ENCODE measurements at regions not wholly inside any gene's neighbourhood (a gene's known extent, or its start where the extent isn't known, plus 50 kb on each side); places are given as distances from the start of the nearest gene placed in this dataset.

DNA sequence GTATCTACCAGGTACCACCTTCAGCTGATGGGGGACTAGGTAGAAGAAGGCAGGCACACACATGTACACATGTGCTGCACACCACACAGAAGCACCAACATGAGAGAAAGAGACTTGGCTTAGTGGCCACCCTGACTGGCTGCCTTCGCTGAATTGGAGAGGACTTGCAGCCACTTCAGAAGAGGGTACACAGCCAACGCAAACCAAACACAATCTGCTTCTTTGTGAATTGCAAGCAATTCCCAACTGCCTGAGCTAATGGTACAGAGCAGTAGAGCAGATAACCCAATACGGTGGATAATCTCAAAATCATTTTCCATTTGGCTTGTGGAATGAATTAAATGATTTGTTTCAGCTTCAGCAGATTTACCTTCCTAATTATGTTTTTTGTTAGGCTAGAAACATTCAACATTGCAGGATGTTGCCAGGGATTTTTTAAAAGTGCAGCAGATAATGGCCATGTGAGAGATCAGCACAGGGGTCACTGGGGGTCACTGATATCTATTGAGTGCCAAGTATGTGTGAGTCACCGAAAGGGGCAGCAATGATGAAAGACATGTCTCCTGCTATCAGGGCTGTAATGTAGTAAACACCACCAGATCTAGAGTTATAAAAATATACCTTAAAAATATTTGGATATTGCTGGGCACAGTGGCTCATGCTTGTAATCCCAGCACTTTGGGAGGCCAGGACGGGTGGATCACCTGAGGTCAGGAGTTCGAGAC lies 652.6 kb downstream of the BCL11A start:
- DNase-seq = no peak

DNA sequence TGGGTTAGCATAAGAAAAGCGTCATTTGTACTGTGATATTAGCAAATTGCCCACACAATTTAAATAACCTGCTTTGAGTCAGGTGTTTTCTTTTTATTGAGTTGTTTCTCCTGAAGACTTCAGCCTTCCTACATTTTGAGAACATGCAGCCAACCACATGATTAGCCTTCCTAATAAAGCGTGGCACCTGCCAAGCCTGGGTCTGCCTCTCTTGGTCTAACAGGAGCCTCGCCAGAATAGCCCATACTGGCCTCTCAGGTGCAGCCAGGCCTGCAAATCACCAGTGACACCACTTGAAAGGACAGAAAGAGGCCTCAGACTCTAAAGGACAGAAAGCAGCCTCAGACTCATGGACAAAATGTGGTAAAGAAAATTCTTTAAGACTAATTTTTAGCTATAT lies 653.8 kb downstream of the BCL11A start:
- DNase-seq = no peak

DNA sequence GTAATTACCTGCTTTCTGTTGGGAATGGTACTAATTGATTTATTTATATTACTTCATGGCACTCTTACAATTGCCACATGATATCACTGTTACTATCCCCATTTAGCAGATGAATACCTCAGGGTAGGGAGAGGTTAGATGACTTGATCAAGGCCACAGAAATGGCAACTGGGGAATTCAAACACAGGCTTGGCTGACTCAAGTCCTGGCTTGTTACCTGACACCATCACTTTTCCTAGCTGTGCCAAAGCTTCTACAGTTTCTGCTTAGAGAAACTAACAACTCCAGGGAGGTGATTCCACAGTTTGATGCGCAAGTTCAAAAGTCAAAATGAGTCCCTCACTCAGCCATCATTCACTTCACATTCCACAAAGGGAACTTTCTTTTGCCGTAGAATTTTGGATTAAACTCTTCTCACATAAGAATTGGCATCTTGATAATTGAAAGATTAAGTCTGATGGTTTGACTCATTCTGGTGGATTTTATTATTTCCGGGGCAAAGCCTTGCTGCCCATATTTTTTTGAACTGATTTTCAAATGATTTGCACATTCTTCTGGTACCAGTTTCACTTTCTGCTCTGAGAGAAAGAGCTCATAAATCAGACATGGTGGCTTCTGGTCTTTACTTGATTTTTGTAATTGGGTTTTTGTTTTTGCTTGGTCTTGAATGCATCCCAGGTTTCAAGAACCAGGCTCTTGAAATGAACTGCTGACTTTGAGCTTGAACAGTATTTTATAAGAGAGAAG lies 656.8 kb downstream of the BCL11A start:
- DNase-seq = peak in 1 of 5 experiments; percentile 62

DNA sequence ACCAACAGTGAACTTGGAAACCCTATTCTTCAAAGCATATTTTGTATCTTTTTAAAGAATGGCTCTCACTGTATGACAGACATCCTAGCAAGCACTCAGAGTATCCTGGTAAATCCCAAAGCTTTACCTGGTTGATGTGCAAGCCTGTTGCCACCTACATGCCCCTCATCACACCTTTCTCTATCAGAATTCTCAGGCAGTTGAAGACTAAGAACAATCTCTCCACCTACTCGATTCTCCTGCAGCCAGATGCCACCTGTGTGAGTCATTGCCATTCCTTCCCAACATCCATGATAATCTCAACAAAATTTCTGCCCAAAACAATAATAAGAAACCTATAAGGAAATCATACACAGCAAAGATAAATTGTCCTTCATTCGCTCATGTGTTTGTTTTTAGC lies 659.8 kb downstream of the BCL11A start:
- no peak for DNase-seq

DNA sequence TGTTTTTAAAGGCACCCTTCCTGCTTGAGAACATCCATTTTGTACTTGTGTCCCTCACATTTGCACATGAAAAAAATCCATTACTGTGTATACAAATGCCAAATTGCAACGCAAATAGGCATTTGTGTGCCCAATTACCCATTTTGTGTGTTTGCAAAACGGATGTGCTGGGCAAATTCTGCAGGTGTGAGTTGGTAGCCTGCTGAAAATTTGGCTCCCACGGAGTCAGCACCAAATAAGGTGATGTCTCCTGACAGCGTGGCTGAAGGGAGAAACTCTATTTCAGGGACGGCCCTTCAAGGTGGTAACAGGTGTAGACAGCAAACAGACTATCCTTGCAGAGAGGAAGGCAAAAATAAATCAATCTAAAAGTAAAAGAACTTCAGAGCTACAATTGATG lies 661.1 kb downstream of the BCL11A start:
- no peak for DNase-seq

DNA sequence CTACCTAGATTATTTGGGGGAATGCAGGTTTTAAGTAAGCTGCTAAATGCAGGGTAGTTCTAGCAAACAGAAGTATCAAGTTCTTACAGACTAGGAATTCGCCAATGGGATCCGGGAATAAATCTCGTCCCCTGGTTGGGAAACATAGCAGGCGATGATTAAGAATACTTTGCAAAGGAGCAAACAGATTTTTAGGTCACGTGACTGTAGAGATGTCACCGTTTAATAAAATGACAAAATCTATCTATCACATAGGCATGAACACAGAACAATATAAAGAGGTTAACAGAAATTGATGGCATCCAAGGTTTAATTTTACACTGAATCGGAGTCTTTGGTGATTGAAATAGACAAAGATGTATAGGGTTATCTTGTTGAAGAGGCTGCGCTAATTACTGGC lies 664.1 kb downstream of the BCL11A start:
- DNase-seq = no peak

DNA sequence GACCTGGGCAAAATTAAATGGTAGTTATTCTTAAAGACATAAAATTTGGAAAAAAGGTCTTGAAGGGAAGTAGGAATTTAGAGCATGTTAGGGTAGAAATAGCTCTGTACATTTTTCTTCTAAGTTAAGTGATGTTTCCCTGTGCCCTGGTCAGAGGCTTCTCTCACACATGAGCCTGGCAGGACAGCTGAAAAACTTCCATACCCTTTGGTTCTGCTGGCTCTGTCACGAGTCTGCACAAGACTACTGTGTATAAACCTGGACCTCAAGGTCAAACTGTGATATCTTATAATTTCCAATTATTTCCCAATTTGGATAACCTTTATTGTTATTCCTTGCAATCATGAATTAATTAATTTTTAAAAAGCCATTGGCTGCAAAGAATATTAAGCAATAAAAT lies 664.7 kb downstream of the BCL11A start:
- no peak for DNase-seq

DNA sequence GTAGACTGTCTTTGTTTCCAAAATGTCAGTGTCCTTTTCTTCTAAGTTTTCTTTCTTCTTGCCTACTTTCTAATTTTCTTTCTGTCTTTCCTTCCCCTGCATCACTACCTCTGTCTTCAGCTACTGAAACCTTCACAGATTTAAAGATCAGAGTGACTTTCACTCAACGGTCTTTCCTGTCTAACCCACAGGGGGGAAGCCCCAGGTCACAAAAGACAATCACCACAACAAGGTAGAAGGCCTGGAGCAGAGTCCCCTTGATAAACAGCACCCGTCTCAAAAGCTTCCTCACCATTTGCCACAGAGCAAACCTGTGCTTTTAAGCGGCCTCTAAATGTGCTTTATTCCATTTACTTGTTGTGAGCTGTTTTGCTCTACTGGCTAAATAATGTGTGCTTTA lies 665.4 kb downstream of the BCL11A start:
- DNase-seq = peak in 3 of 5 experiments; percentile 7 to 88 (median 8)

DNA sequence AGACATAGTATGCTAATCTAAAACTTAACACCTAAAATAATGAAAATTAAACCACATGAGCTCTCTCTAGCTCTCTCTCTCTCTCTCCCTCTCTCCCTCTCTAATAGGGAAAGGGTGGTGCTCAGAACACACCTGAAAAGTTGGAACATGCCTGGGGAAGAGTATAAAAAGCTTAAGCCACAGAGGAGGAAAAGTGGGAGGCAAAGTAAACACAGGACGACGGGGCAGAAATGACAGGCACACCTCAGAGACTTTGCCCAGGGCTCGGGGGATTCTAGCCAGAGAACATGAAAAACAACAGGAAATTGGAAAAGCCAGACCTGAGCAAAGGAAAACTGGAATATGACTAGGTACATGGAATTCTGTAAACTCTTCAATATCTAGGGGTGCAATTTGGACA lies 666.1 kb downstream of the BCL11A start:
- DNase-seq = no peak

DNA sequence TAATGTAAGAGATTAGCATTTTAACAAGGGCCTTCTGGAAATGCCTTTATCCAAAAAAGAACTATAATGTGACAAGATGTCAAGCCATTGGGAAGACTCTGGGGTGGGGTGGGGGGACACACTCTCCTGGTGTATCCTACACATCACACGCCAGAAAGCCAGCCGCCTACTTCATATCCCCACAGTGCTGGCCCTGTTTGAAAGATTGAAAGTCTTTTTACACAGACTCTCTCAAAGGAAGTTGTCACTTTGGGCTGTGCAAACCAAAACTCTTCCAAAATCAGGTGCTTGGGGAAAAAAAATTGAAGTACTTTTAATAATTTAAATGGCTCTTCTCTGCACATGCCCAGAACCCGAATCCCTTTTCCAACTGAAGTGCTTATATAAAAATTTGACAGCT lies 666.7 kb downstream of the BCL11A start:
- DNase-seq = no peak

DNA sequence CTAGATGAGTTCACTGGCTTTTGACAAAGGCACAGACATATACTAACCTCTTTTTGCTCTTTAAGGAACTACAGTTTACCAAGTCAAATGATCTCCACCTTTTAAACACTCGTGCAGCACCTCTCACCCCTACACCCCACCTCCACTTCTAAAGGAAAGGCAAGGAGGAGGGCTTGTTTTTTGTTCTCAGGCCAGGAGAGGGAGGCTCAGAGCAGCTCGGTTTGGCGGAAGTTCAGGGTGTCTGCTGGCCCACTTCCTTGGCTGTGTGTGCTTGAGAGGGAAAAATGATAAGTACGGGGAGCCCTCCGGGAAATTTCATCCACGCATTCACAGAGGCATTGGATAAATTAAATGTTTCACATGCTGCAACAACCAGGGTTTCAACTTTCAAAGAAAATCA lies 667.9 kb downstream of the BCL11A start:
- DNase-seq = peak in 1 of 5 experiments; percentile 29

DNA sequence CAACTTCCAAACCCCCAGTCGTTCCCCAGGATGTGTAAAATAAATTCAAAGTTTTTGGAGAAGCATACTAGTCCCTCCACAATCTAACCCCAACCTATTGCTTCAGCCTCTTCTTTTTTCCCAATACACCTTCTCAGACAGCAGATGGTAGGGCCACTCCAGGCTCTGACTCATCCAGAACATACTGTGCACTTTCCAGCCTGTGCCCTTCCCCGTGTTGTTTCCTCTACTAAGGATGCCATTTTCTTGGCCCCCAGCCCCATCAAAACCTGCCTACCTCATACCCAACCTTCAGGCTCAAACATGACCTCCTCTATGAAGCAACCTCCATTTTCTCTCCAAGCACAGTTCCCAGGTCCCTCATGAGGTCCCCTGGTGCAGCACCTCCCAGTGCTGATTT lies 669.3 kb downstream of the BCL11A start:
- DNase-seq = no peak

DNA sequence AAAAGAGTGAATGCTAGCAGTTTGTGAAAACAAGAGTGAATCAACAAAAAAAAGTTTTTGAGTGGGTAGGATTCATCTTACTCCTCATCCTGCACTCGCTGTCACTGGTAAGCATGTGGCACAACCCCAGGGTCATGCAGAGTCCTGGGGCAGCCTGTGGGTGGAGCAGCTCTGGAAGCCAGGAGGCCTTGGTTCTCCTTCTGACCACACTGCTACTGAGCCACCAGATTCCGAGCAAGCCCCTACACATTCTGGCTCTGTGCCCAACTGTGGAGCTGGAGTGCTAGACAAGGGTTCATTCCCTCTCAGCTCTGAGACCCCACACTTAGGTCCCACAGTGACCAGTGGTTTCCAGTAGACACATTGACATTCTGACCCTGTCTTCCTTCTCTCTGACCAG lies 670.6 kb downstream of the BCL11A start:
- no peak for DNase-seq

DNA sequence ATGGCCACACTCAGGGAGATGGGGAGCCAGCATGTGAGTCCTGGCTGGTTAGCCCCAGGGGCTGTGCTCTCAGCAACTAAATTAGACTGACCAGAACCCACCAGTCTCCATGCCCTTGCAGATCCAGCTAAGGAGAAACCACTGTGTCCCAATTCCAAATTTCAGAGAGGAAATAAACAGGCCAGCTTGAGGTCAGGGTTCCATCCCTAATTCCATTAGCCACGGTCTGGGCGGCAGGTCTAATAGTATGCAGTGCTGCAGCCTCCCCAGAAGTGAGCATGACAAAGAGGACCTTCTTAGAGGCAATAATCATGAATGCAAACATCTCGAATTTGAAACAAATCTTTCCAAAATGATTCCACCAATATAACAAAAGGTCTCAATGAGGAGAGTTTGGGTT lies 671.2 kb downstream of the BCL11A start:
- DNase-seq = no peak

DNA sequence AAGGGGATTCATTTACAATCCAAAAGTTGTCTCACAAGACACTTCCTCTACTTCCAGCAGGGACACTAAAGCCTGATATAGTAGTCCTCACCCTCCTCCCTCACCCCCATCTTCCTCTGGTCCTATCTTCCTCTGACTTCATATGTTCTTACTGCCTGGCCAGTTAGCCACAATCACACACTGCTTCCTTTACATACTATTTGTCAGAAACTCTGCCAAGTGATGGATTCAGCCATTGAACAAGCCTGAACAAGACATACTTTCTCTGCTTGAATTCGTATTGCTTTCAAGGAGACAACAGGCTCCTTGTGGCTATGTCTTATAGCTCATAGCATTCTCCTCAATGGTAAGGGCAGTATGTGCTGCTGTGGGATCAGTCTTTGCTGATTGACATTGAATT lies 672.2 kb downstream of the BCL11A start:
- DNase-seq = no peak

DNA sequence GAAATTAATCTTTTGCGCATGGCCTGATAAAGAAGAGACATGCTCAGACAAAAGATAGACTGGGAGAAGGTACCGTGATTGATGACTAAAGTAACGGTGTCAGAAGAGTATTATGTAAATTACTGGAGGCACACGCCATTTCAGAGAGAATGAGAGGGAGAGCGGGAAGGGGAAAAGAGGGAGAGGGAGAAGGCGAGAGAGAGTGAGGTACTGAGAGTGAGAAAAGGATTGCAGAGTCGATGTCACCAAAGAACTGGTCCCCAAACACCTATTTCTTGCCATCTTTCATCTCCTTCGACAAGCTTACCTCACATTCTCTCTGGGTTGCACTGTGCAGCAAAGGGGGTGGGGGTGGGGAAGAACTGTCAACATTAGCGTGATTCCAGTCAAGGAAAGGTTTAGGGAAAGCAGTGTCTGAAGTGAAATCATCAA lies 673.7 kb downstream of the BCL11A start:
- no peak for DNase-seq

DNA sequence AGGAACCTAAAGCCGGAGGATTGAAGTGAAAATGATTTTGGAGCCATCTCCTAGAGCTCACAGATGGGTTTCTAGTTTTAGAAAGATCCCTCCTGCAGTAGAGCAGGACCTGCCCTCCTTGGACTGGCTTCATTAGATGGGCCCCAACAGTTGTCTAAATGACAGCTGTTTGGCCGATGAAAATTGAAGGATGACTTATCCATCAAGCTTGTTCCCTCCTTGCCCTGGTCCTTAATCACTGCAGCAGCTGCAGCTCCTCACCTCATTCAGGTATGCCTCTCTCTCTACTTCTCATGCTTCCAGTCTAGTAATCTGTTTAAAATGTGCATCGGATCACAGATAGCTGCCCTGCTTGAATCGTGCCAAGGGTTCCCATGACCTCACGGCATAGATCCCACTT lies 677.6 kb downstream of the BCL11A start:
- DNase-seq = no peak

DNA sequence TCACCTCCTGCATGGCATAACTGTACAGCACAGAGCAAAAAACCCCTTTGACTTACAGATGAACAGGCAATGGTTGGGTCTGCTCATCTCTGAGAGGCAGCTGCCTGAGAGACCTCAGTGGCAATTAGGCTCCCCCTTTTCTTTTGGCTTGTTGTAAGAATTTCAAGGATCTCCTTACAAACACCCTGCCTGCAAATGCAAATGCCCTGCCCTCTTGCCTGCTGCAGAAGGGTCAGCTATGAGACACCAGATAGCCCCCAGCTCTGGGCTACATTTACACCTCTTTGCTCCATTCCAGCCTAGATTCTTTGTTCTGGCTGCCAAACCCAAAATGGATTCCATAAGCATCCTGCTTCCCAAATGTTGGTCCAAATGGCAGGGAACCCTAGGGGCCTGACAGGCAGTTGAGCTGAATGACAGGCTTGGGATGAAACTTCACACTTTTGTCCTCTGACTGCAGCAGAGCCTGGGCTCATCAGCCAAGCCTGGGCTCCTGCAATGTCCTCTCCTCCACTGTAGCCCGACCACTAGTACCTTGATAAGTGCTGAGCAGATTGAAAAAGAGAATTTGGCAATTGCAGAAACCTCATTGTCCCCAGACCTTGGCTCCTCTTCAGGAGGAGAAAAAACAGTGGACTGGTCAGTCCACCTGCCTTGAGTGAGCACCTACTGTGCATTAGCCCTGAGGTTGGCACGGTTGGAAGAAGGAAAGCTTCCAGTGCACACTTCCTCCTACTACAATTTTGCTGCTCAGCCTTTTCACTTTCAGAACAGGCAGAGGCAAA lies 678.3 kb downstream of the BCL11A start:
- no peak for DNase-seq

DNA sequence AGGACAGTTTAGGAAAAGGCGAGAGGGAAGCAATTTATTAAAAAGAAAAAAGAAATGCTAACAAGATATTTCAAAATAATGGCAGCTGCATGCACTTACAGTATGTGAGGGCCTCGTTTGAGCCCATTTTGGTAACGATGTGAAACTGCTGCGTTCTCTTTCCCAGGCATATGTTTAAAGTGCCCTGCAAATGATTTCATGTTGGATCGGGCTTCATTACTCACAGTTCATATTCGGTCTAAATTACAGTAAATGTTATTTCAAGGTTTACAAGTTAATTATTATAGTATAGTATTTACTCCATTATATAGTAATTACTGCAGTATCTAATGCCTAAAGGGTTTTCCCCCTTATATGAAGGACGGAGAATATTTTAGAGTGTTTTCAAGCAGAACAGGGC lies 679.1 kb downstream of the BCL11A start:
- DNase-seq = no peak

DNA sequence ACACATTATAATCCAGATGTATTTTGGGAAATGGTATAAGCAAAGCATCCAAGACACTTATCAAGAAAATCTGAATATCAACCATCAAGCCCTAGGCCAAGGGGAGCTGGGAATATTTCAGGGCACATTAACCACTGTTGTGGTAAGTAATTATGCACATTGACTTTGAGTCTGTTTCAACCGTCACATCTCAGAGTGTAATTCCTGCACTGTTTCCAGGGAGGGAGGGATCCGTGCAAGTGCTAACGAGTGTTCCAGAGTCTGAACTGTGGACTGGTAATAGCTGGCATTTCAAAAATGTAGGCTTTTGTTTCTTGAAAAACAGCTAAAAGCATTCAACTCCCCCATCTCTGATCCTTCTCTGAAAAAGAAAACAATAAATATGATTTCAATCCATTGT lies 681.6 kb downstream of the BCL11A start:
- no peak for DNase-seq

DNA sequence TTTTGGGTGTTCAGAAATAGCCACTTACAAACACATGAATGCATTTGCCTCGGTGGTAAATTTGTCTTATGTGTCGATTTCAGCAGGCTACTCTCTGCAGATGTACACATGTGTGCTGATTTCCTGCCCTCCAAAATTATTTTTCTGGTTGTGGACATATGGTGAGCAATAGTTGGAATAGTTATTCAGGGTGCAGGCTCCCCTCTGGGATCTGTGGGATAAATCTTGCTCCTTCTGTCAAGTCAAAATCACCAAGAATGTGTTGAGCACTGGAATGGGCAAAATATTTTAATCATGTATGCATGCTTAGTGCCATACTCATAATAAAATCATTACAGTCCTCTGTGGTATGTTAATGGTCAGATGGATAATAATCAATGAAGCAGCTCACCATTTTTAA lies 684.5 kb downstream of the BCL11A start:
- DNase-seq = no peak

DNA sequence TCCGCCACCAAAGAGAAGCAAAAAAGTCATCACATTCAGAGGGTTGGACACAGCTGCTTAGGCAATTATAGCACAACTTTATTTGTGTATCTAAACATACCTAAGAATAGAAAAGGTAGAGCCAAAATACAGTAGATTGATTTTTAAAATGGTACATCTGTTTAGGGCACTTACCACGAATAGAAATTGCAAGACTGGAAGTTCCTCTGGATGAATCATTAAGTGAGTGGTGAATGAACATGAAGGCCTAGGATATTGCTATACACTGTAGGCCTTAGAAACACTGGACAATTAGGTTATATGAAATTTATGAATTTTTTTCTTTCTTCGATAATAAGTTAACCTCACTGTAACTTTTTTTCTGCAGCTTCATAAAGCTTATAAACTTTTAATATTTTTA lies 687.0 kb downstream of the BCL11A start:
- no peak for DNase-seq

DNA sequence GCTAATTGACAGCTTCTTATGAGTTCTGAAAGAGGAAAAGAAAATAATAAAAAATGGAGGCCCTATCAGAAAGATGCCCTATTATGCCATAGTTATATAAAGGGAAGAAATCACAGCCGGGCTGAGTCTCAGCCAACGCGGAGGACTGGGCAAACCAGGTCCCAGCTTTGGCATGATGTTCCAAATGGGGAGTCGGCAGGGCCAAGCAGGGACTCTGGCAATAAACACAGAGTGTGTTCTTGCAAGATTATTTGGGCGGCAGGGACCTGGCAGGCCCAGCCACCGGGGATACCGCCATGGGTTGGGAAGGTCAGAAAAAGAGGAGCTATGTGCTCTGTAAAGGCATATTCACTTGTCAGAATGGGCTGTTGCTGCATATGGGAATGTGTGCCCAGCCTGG lies 694.9 kb downstream of the BCL11A start:
- no peak for DNase-seq

DNA sequence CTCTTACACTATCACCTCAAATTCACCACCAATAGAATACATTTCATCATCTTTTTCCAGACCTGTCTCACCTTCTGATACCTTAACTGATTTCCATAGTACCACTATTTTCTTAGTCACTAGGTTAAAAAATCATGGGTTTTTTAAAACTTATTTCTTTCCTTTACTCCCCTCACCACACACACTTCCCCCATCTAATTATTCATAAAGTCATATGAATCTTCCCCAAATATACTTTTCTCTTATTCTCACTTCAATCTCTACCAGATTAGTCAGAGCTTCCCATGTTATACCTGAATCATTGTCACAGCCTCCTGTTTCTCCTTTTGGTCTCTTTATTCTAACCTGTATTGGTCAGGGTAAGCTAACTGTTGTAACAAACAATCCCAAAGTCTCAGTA lies 696.3 kb downstream of the BCL11A start:
- DNase-seq = no peak

All from T-helper 2 cell (primary cell).